HCT116 (cell line): ENCODE measurements at regions not wholly inside any gene's neighbourhood (a gene's known extent, or its start where the extent isn't known, plus 50 kb on each side); places are given as distances from the start of the nearest gene placed in this dataset.

Source experiments
- CBX3 ChIP-seq: IDR thresholded peaks from 2 replicates; pipeline ENCODE4 v1.6.1; 2012; ENCODE audit warnings: low read depth
- CTCF ChIP-seq, 3 experiments: fragments of 200-600 bp in 1 of 3; sonication (generic) in 1 of 3; IDR thresholded peaks in 2 of 3; conservative IDR thresholded peaks in 1 of 3; 2 replicates each; pipeline ENCODE4 v1.5.1; 2012 to 2017; ENCODE audit warnings: low read depth in 2 of 3, low read length in 2 of 3, antibody characterized with exemption in 1 of 3, borderline replicate concordance in 1 of 3, control low read depth in 1 of 3, mild to moderate bottlenecking in 1 of 3, mixed read lengths in 1 of 3, mixed run types in 1 of 3, moderate library complexity in 1 of 3; ENCODE audit not compliant: insufficient read depth in 1 of 3
- EZH2 ChIP-seq: fragments of 200-600 bp; sonication (generic); IDR thresholded peaks from 2 replicates; pipeline ENCODE4 v1.6.1; 2017; ENCODE audit warnings: antibody characterized with exemption, mixed run types
- POLR2AphosphoS5 ChIP-seq: IDR thresholded peaks from 2 replicates; pipeline ENCODE4 v1.6.1; 2011; ENCODE audit warnings: mild to moderate bottlenecking, low read depth, low read length, moderate library complexity

- TF ChIP-seq CTCF (IDR thresholded peaks at IDR 0.05 in 2 of 3, conservative IDR thresholded peaks at IDR 0.05 in 1 of 3; ENCODE audit: borderline replicate concordance in 1 of 3, insufficient read depth in 1 of 3, low read depth in 2 of 3, low read length in 2 of 3) (no peak), POLR2AphosphoS5 (no peak), CBX3 (no peak), EZH2 (no peak)
These were observed 328.4 kb upstream of the SMIM30 start for GRCh38 chr7:113446791-113447190.
